BE2C (cell line): ENCODE measurements at regions not wholly inside any gene's neighbourhood (a gene's known extent, or its start where the extent isn't known, plus 50 kb on each side); places are given as distances from the start of the nearest gene placed in this dataset.

Experiments used
- DNase-seq: peaks from one replicate; pipeline ENCODE4 v3.0.0-alpha.2; 2020
- H3K27me3 ChIP-seq: fragments of 250-450 bp; sonication (Bioruptor Pico); 2 replicates; pipeline ENCODE4 v1.5.1; 2020; ENCODE audit warnings: mild to moderate bottlenecking
- H3K36me3 ChIP-seq: fragments of 250-450 bp; sonication (Bioruptor Pico); 2 replicates; pipeline ENCODE4 v1.5.1; 2020; ENCODE audit warnings: mild to moderate bottlenecking
- H3K4me1 ChIP-seq: fragments of 250-450 bp; sonication (Bioruptor Pico); 2 replicates; pipeline ENCODE4 v1.5.1; 2020
- H3K4me3 ChIP-seq: 2 replicates; pipeline ENCODE4 v1.5.1; 2011; ENCODE audit warnings: low read depth, low read length
- H3K9me3 ChIP-seq: fragments of 250-450 bp; sonication (Bioruptor Pico); 2 replicates; pipeline ENCODE4 v1.5.1; 2020
- TF ChIP-seq, protein P1 (sequence below): IDR thresholded peaks from 2 replicates; pipeline ENCODE4 v1.5.1; 2012; ENCODE audit warnings: mild to moderate bottlenecking, low read depth, low read length

DNA sequence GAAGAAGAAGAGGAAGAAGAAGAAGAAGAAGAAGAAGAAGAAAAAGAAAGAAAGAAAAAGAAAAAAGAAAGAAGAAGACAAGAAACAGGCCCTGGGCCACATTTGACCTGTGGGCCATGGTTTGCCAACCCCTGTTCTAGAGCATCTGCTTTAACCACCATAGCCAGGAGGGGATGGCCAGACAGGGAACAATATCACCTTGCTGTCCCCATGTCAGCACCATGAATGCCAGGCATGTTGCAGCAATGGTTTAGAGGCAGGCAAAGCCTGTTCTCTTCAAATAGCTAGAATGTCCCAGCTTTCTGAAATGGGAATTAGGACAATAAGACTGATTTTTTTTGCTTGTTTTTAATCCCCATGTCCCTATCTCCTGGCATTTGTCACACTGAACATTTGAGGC lies 338.6 kb upstream of the PLET1 start:
- no peak for DNase-seq
- Histone ChIP-seq H3K9me3 (no peaks in the 10 kb centered on the region; the same call in 1 of the 2 replicates), H3K27me3 (no peaks in the 10 kb centered on the region), H3K4me3 (no peak overlapping the region), H3K36me3 (no peaks in the 10 kb centered on the region; the same call in 1 of the 2 replicates), H3K4me1 (no peaks in the 10 kb centered on the region; the same call in 1 of the 2 replicates)
- TF ChIP-seq, protein P1, sequence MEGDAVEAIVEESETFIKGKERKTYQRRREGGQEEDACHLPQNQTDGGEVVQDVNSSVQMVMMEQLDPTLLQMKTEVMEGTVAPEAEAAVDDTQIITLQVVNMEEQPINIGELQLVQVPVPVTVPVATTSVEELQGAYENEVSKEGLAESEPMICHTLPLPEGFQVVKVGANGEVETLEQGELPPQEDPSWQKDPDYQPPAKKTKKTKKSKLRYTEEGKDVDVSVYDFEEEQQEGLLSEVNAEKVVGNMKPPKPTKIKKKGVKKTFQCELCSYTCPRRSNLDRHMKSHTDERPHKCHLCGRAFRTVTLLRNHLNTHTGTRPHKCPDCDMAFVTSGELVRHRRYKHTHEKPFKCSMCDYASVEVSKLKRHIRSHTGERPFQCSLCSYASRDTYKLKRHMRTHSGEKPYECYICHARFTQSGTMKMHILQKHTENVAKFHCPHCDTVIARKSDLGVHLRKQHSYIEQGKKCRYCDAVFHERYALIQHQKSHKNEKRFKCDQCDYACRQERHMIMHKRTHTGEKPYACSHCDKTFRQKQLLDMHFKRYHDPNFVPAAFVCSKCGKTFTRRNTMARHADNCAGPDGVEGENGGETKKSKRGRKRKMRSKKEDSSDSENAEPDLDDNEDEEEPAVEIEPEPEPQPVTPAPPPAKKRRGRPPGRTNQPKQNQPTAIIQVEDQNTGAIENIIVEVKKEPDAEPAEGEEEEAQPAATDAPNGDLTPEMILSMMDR = no peak

DNA sequence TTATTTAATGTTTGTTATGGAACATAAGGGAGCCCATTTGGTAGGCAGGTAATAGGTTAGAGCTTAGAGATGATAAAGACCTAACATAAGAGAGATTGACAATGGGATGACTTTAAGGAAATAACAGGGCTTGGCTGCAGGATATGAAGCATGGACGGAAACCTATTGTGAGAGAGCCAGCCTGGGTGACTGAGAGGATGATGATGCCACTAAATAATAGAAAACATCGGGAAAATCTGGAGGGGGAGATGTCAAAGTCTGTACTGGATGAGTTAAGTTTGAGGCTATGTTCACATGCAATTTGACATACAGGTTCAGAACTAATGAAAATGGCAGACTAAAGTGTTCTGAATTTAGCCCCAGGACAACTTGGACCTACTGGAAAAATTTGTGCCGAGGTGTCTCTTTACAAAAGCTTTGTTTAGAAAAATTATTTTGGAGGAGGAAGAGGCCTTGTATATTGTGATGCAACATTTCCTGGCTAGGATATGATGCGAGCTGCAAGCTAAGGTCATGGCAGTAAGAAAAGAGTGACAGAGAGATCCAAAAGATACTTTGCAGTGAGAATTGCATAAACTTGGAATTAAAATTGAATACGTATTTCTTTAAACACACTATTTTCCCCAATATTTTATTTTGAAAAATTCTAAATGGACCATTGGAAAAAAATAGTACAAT lies 339.3 kb upstream of the PLET1 start:
- TF ChIP-seq, protein P1 = no peak
- Histone ChIP-seq H3K36me3 (no peaks in the 10 kb centered on the region; the same call in 1 of the 2 replicates), H3K4me3 (no peak overlapping the region), H3K4me1 (no peaks in the 10 kb centered on the region; the same call in 1 of the 2 replicates), H3K9me3 (no peaks in the 10 kb centered on the region), H3K27me3 (no peaks in the 10 kb centered on the region)
- DNase-seq = no peak

DNA sequence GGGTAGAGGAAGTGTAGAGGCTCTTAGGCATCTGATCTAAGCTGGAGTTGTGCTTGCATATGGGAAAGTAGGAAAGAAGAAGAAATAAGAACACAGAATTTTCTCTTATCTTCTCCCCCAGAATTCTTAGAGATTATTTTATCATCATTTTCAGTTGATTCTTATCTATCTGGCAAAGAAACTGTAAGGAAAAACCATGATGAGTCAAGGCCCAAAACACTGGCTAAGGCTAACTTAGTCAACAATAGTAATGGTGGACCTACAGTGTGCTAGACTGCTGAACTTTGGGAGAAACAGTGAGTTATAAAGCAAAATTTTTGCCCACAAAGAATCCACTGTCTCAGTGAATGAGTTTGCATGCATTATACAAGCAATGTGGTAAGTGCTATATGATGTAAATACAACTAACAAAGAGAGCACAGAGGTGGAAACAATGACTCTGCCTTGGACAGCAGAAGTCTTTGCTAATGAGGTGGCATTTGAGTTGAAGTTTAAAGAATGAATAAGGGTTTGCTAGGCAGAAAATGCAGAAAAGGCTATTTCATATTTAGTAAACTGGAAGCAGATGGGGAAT lies 344.5 kb upstream of the PLET1 start:
- H3K9me3 ChIP-seq = no peaks in the 10 kb centered on the region
- no peaks in the 10 kb centered on the region for H3K4me1 ChIP-seq
- no peaks in the 10 kb centered on the region for H3K36me3 ChIP-seq
- DNase-seq = no peak
- H3K27me3 ChIP-seq = no peaks in the 10 kb centered on the region
- TF ChIP-seq, protein P1 = no peak
- no peak overlapping the region for H3K4me3 ChIP-seq

DNA sequence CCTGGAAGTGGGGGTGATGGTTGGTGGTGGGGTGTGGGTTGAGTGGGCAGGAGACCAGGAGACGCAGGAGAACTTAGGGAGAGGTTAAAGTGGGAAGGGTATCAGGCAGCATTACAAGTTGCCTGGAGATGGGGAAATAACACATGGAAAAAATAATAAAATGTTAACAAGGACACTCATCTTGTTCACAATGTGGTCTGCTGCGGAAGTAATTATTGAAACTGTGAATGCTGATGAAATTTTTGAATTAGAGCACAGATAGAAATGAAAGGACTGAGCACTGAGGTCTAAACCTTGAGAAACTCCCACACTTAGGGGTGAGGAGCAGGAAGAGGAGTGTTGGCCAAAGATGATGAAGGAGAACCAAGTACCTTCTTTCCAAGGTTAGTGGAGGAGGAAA lies 346.0 kb upstream of the PLET1 start:
- Histone ChIP-seq H3K4me1 (peaks cover 6% of the 10 kb centered on the region; the same call in 1 of the 2 replicates), H3K9me3 (no peaks in the 10 kb centered on the region), H3K4me3 (no peak overlapping the region), H3K27me3 (no peaks in the 10 kb centered on the region), H3K36me3 (no peaks in the 10 kb centered on the region)
- TF ChIP-seq, protein P1 = no peak
- no peak for DNase-seq

DNA sequence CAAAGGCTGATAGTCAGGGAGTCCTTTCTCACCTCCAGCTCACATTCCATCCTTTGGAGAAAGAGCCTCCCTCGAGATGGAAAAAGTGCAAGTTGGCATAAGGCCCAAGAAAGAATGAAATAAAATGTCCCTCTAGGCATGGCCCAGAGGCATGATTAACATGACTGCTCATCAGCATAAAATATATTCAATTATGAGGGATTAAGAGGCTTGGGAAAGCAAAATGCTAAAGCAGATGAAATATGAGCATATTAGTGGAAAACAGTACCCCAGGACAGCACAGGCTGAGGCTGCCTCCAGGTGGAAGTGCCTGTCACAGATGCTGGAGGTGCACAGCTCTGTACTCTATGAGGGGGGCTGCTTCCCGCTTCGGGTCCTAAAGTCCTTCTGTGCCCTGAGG lies 347.8 kb upstream of the PLET1 start:
- no peaks in the 10 kb centered on the region for H3K36me3 ChIP-seq
- DNase-seq = no peak
- peaks cover 22% of the 10 kb centered on the region for H3K4me1 ChIP-seq
- no peak overlapping the region for H3K4me3 ChIP-seq
- H3K9me3 ChIP-seq = no peaks in the 10 kb centered on the region
- H3K27me3 ChIP-seq = no peaks in the 10 kb centered on the region
- TF ChIP-seq, protein P1 = no peak

DNA sequence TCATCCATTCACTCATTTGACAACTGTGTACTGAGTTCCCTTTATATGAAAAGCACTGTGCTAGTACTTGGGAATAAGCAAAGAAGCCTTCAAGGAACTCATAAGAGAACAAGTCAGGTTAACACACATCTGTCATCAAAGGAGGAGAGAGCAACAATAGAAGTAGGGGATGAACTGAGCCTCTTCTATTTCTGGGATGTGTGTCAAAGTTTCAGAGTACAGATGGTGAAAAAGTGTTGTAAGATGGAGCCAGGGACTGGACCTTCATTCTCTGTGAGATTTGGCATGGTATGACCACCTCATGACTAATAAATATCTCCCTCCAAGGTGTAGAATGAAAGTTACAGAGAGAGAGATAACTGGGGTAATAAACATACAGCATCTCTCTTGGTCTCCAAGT lies 349.8 kb upstream of the PLET1 start:
- H3K36me3 ChIP-seq = no peaks in the 10 kb centered on the region
- DNase-seq = no peak
- peaks cover 23% of the 10 kb centered on the region for H3K4me1 ChIP-seq
- no peaks in the 10 kb centered on the region for H3K27me3 ChIP-seq
- no peaks in the 10 kb centered on the region for H3K9me3 ChIP-seq
- H3K4me3 ChIP-seq = no peak overlapping the region
- TF ChIP-seq, protein P1 = no peak
